Ishikawa (cell line): ENCODE measurements at regions not wholly inside any gene's neighbourhood (a gene's known extent, or its start where the extent isn't known, plus 50 kb on each side); places are given as distances from the start of the nearest gene placed in this dataset.

Source experiments
- REST ChIP-seq: IDR thresholded peaks from 2 replicates; pipeline ENCODE4 v1.6.1; 2012; ENCODE audit warnings: low read depth, mild to moderate bottlenecking
- USF1 ChIP-seq: IDR thresholded peaks from 2 replicates; pipeline ENCODE4 v1.6.1; 2012

DNA sequence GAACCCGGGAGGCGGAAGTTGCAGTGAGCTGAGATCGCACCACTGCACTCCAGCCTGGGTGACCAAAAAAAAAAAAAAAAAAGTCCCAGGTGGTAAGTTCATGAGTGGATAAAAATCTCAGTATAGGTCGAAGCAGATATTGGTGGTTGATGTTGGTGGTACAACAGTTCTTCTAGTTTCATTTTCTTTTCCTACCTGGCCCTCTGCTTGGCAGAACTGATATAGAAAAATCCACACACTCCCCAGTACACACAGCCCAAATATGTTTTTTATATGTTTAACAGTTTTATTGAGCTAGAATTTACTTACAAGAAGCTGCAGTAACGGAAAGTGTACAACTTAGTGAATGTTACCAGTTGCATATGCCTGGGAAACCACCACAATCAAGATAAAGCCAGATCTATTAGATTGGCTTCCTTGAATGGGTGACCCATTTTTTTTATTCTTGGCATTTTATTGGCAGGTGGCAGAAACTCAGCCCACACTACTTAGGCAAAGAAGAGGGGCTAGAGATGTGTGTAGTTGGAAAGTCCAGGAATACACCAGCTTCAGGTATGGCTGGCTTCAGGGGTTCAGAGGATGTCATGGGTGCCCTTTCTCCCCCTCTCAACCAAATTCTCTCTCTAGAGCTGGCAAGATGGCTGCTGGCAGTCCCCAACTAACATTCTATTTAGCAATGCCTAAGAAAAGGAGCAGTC is 118.3 kb upstream of the SLC25A33 start:
- TF ChIP-seq USF1: no peak
- no peak for TF ChIP-seq REST
